Naive B cell (primary cell): ENCODE measurements at regions not wholly inside any gene's neighbourhood (a gene's known extent, or its start where the extent isn't known, plus 50 kb on each side); places are given as distances from the start of the nearest gene placed in this dataset.
A peak's percentile ranks its signal among the peaks of the same experiment; 100 is the strongest.
"Not testable (repeated sequence)": the region's sequence is repeated elsewhere in the genome, so short reads cannot be mapped to it uniquely, and the experiment has no call there.

ENCODE experiments used
- ATAC-seq, 2 donors: fragments of 150-1000 bp; cut with Tn5 transposase; 2 replicates each; pipeline ENCODE4 v1.10.0; 2021; ENCODE audit warnings: low read depth in 2 of 2, mild to moderate bottlenecking in 2 of 2, moderate library complexity in 2 of 2
- DNase-seq: peaks from one replicate; pipeline ENCODE4 v3.0.0; 2022
- H3K27ac Mint-ChIP-seq, 6 donors: one replicate each; pipeline ENCODE4 v1.8.0; 2020 to 2022; ENCODE audit warnings: mild to moderate bottlenecking in 6 of 6, mixed read lengths in 6 of 6, moderate library complexity in 5 of 6, inconsistent platforms in 2 of 6
- H3K27me3 Mint-ChIP-seq, 3 donors: one replicate each; pipeline ENCODE4 v1.8.0; 2021 to 2022; ENCODE audit warnings: mixed read lengths in 3 of 3, mild to moderate bottlenecking in 1 of 3
- H3K36me3 Mint-ChIP-seq, 2 donors: one replicate each; pipeline ENCODE4 v1.8.0; 2020 to 2022; ENCODE audit warnings: mixed read lengths in 2 of 2, inconsistent platforms in 1 of 2, mild to moderate bottlenecking in 1 of 2
- H3K4me1 Mint-ChIP-seq, 3 donors: one replicate each; pipeline ENCODE4 v1.8.0; 2020 to 2022; ENCODE audit warnings: mixed read lengths in 3 of 3, inconsistent platforms in 1 of 3, mild to moderate bottlenecking in 1 of 3, moderate library complexity in 1 of 3
- H3K4me3 Mint-ChIP-seq, 8 donors: one replicate each; pipeline ENCODE4 v1.8.0; 2020 to 2022; ENCODE audit warnings: mild to moderate bottlenecking in 8 of 8, mixed read lengths in 8 of 8, moderate library complexity in 8 of 8, inconsistent platforms in 2 of 8
- H3K9me3 Mint-ChIP-seq, 7 donors: one replicate each; pipeline ENCODE4 v1.8.0; 2020 to 2022; ENCODE audit warnings: mixed read lengths in 7 of 7, mild to moderate bottlenecking in 5 of 7, inconsistent platforms in 2 of 7, moderate library complexity in 1 of 7

DNA sequence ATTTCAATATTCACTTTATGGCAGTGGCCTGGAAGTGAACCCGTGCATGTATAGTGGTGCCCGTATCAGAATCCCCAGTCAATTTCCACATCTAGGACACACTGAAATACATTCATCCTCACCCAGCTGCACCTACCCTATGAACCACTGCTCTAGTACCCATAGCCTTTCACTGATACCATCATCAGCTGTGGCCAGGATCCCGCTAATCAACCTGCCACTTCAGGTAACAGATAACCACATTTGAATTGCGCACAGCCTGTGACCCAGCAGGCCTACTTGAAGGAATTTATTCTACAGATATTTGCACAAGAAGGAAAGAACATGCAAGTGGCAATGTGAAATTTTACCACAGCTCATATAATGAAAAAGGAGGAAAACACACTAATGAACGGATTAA lies 161.0 kb upstream of the CCDC54 start:
- H3K4me3 Mint-ChIP-seq = no peak overlapping the region
- no peak overlapping the region for H3K27ac Mint-ChIP-seq
- peaks cover 9 to 28% (median 10%) of the 10 kb centered on the region in 3 donors for H3K27me3 Mint-ChIP-seq
- no peaks in the 10 kb centered on the region for H3K9me3 Mint-ChIP-seq
- ATAC-seq (no peak), DNase-seq (no peak)
- no peaks in the 10 kb centered on the region for H3K4me1 Mint-ChIP-seq
- no peaks in the 10 kb centered on the region for H3K36me3 Mint-ChIP-seq

DNA sequence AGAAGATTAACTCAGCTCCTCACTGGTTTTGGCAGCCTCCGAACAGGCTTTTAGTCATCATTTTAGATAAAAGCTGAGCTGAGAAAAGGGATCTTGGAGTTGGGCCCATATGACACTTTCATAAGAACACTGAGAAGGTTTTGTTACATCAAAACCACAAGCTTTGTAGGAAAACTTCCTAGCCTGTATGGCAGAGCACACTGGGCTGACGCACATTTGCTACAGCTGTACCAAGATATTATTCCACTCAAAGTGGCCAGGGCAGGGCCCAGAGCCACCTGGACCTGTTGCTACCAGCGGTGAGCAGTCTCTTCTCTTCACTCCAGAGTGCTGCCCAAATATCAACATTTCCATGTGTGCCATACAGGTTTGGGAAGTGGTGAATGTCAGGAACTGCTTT lies 160.5 kb upstream of the CCDC54 start:
- ATAC-seq (no peak), DNase-seq (no peak)
- H3K4me1 Mint-ChIP-seq = no peaks in the 10 kb centered on the region
- H3K27me3 Mint-ChIP-seq = peaks cover 9 to 28% (median 10%) of the 10 kb centered on the region in 3 donors
- H3K36me3 Mint-ChIP-seq = no peaks in the 10 kb centered on the region
- H3K4me3 Mint-ChIP-seq = no peak overlapping the region
- H3K9me3 Mint-ChIP-seq = no peaks in the 10 kb centered on the region
- H3K27ac Mint-ChIP-seq = no peak overlapping the region

DNA sequence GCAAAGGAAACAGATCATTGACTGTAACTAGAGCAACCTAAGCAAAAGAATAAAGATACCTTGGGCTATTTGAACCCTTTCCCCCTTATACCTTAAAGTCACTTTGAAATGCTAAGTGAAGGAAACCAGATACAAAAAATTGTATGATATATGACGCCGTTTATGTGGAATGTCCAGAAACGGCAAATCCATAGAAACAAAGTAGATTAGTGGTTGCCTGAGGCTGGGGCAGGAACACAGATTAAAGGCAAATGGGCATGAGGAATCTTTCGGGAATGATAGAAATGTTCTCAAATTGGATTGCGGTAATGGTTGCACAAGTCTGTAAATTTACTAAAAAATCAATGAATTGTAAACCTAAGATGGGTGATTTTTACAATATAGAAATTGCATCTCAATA lies 160.1 kb upstream of the CCDC54 start:
- Mint-ChIP-seq H3K4me3 (no peak overlapping the region), H3K27ac (no peak overlapping the region), H3K36me3 (no peaks in the 10 kb centered on the region), H3K9me3 (no peaks in the 10 kb centered on the region), H3K27me3 (peaks cover 9 to 28% (median 10%) of the 10 kb centered on the region in 3 donors), H3K4me1 (no peaks in the 10 kb centered on the region)
- DNase-seq (no peak), ATAC-seq (no peak)

DNA sequence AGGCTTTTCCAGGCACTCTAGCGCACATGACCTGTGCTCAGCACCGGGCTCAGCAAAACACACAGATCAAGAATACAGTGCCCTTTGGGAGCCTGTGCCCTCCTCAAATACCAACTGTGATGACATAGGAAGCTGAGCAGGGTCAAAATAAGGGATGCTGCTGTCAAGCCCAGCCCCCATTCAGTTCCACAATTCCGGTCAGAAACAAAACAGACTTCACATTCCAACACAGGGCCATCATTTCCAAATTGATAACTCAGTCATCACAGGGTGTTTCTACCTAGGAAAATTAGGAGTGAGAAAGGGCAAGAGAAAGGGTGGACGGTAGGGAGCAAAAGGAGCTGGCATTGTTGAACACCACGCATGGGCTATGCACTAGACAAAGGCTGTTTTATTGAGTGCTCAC lies 158.4 kb upstream of the CCDC54 start:
- ATAC-seq (no peak), DNase-seq (no peak)
- Mint-ChIP-seq H3K27ac (no peak overlapping the region), H3K4me3 (no peak overlapping the region), H3K36me3 (no peaks in the 10 kb centered on the region), H3K4me1 (no peaks in the 10 kb centered on the region), H3K9me3 (no peaks in the 10 kb centered on the region), H3K27me3 (peaks cover 9 to 18% (median 10%) of the 10 kb centered on the region in 3 donors)

DNA sequence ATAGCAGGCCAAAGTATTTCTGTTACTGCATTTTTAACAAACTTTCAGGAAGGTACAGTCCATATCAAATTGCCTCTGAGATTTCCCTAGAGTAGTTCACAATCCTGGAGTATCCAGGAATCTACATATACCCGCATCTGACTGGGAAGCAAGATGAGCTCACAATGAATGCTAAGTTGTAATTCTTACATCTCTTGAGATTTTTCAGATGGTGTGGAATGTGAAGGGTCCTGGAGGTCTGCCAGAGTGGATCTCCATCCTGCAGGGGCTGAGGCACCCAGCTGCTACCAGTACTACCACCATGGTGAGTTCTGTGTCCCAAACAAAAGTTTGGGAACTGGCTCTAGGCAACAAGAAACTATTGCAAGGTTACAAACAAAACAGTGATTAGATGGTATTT lies 156.7 kb upstream of the CCDC54 start:
- no peaks in the 10 kb centered on the region for H3K4me1 Mint-ChIP-seq
- H3K9me3 Mint-ChIP-seq = no peaks in the 10 kb centered on the region
- H3K27ac Mint-ChIP-seq = no peak overlapping the region
- no peaks in the 10 kb centered on the region for H3K36me3 Mint-ChIP-seq
- H3K27me3 Mint-ChIP-seq = peaks cover 10 to 13% (median 12%) of the 10 kb centered on the region in 3 donors
- ATAC-seq = no peak
- no peak for DNase-seq
- H3K4me3 Mint-ChIP-seq = no peak overlapping the region

DNA sequence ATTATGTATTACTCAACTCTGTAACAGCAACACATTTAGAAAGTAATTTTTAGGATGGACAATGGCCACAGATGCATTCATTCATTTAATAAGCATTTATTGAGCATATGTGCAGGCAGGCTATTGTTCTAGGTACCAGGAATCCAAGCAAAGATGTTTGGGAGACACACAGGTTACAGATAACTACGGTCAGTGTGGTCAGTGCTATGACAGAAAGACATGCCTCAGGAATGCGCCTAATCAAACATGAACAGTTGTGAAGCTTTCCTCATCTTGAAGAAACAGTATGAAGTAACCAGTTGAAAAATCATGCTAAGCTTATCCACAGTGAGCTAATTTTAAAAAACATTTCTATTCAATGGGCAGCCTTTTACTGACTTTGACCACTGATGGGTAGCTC lies 155.4 kb upstream of the CCDC54 start:
- no peak overlapping the region for H3K27ac Mint-ChIP-seq
- H3K4me1 Mint-ChIP-seq = no peaks in the 10 kb centered on the region
- ATAC-seq = no peak
- no peak for DNase-seq
- peaks cover 0 to 2% (median 0%) of the 10 kb centered on the region in 7 donors for H3K9me3 Mint-ChIP-seq
- H3K27me3 Mint-ChIP-seq = peaks cover 6 to 15% (median 10%) of the 10 kb centered on the region in 3 donors
- no peak overlapping the region for H3K4me3 Mint-ChIP-seq
- H3K36me3 Mint-ChIP-seq = no peaks in the 10 kb centered on the region

DNA sequence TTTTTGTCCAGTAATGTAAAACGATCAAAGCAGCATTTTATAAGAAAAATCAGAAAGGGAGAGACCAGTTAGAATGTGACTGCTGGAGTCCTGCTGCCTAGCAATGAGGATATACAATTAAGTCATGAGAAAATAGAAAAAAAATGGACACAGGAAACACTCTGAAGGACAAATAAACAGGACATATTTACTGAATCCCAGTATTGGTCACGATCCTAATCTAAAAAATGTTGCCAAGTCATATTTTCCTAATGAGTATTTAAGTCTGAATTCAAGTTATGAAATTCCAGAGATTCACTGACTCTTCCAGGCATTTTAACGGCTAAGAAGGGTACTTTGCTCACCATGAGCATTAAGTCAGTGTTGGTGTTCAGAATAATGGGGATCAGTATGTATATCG lies 154.3 kb upstream of the CCDC54 start:
- no peak for DNase-seq
- Mint-ChIP-seq H3K27me3 (peaks cover 6 to 15% (median 10%) of the 10 kb centered on the region in 3 donors), H3K36me3 (no peaks in the 10 kb centered on the region), H3K27ac (peak overlapping the region in 1 of 6 donors; percentile 74), H3K4me1 (no peaks in the 10 kb centered on the region), H3K9me3 (peaks cover 0 to 2% (median 0%) of the 10 kb centered on the region in 7 donors), H3K4me3 (no peak overlapping the region)
- no peak for ATAC-seq

DNA sequence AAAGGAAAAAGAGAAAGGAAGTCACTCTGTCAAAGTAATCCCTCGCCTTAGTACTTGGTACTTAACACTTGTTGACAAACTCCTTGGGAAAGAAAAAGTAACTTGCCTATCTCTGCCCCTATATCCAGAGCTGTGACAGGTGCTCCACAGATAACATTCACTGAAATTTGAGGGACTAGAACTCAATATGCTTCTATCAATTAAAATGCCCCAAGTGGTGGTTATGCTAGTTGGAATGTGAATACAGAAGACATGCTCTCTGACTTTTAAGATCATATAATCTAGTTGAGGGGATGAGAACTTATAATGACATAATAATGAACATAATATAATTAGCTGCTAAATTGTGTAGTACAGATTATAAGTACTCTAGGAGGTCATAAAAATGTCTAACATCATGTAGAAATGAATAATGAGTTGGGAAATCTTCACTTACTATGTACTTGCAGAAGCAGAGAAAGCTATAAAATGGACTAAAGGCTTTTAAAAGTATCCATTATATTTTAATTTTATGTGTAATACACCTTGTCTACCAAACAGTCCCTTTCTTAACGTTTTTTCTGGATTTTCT lies 153.1 kb upstream of the CCDC54 start:
- no peaks in the 10 kb centered on the region for H3K36me3 Mint-ChIP-seq
- ATAC-seq = no peak
- H3K27me3 Mint-ChIP-seq = peaks cover 0 to 11% (median 5%) of the 10 kb centered on the region in 3 donors
- no peak for DNase-seq
- no peak overlapping the region for H3K4me3 Mint-ChIP-seq
- H3K4me1 Mint-ChIP-seq = no peaks in the 10 kb centered on the region
- H3K27ac Mint-ChIP-seq = no peak overlapping the region
- peaks cover 0 to 2% (median 0%) of the 10 kb centered on the region in 7 donors for H3K9me3 Mint-ChIP-seq

DNA sequence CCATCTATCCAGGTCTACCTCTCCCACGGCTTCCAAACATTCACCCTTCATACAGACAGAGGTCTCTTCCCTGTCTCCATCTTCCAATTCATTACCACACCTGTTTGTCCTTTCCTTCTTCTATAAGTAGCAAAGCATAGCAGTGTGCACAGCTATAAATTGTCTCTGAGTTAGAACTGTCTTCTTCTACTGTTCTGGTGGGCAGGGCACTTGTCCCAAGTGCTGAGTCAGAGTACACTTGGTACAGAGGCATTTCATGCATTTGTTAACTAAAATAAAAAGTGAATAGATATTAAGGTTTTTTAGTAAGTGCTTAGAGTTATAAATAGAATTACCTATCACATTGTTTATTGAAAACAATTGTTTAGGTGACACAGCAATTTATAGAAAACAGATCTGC lies 150.1 kb upstream of the CCDC54 start:
- DNase-seq = no peak
- Mint-ChIP-seq H3K4me1 (no peaks in the 10 kb centered on the region), H3K27me3 (peaks cover 0 to 11% (median 0%) of the 10 kb centered on the region in 3 donors), H3K4me3 (no peak overlapping the region), H3K9me3 (peaks cover 0 to 2% (median 0%) of the 10 kb centered on the region in 7 donors), H3K36me3 (no peaks in the 10 kb centered on the region), H3K27ac (no peak overlapping the region)
- ATAC-seq = no peak

DNA sequence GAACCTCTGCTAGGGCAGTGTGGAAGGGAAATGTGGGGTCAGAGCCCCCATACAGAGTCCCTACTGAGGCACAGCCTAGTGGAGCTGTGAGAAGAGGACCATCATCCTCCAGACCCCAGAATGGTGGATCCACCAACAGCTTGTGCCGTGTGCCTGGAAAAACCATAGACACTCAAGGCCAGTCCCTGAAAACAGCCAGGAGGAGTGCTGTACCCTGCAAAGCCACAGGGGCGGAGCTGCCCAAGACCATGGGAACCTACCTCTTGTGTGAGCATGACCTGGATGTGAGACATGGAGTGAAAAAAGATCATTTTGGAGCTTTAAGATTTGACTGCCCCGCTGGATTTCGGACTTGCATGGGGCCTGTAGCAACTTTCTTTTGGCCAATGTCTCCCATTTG lies 143.4 kb upstream of the CCDC54 start:
- H3K27ac Mint-ChIP-seq, H3K36me3 Mint-ChIP-seq, H3K4me3 Mint-ChIP-seq, ATAC-seq, DNase-seq, H3K9me3 Mint-ChIP-seq, H3K4me1 Mint-ChIP-seq: not testable (repeated sequence)
- H3K27me3 Mint-ChIP-seq = peaks cover 5 to 11% (median 11%) of the 10 kb centered on the region in 3 donors

DNA sequence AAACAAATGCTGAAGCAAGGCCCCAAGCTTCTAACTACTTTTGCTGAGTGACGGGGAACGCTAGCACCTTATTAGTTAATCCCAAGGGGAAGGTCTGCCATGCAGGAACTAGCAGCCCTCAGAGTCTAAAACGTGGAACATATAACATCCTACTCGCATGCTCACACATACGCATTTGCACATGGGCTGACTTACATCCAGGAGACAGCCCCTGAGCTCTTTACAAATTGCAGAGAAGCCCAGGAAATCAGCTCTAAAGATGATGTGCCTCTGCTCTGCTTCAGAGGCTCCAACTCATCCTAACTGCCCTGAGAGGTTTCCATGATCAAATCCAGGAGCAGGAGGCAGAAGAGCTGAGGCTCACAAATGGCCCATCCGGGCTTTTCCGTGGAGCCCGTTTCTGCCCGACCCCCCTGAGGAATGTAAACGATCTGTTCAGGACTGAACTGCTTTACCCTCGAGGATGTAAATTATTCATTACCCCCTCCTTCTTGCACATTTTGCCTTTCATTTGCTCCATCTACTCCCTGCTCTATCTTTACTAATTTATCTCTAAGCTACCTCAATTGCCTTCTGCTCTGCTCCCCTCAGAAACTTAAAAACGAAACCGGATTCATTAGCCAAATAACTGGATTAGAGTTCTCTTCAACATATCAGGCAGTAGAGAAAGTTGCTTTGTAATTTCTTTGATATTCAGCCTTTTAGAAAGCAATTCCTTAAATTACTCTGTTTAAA lies 141.9 kb upstream of the CCDC54 start:
- peaks cover 5 to 11% (median 11%) of the 10 kb centered on the region in 3 donors for H3K27me3 Mint-ChIP-seq
- ATAC-seq (no peak), DNase-seq (no peak)
- H3K4me1 Mint-ChIP-seq = peaks cover 8 to 9% (median 8%) of the 10 kb centered on the region in 3 donors
- peak overlapping the region in 7 of 8 donors; percentile 29 to 69 (median 66) for H3K4me3 Mint-ChIP-seq
- H3K36me3 Mint-ChIP-seq = no peaks in the 10 kb centered on the region
- H3K9me3 Mint-ChIP-seq = no peaks in the 10 kb centered on the region
- H3K27ac Mint-ChIP-seq = no peak overlapping the region

DNA sequence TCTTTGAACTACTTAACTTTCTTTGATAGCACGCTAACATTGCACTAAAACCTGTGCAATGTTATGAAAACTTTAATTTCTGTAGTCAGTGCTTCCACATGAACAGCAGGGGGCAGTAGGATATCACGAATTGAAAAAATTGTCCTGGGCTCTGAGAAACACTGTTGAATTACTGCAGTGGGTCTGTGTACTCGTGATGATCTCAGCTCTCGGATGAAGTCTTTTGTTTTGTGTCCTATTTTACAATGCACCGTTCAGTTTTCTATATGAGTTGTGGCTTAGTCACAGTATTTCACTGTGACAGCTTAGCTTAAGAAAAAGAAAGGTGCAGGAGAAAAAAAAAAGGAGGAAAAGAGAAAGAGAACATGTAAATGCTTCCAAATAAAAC lies 141.3 kb upstream of the CCDC54 start:
- peak; percentile 60 for DNase-seq
- Mint-ChIP-seq H3K36me3 (no peaks in the 10 kb centered on the region), H3K4me1 (peaks cover 8 to 12% (median 11%) of the 10 kb centered on the region in 3 donors), H3K27me3 (peaks cover 5 to 11% (median 11%) of the 10 kb centered on the region in 3 donors), H3K4me3 (peak overlapping the region in 6 of 8 donors; percentile 29 to 69 (median 66)), H3K27ac (no peak overlapping the region), H3K9me3 (no peaks in the 10 kb centered on the region)
- peak; percentile 41 to 53 for ATAC-seq

DNA sequence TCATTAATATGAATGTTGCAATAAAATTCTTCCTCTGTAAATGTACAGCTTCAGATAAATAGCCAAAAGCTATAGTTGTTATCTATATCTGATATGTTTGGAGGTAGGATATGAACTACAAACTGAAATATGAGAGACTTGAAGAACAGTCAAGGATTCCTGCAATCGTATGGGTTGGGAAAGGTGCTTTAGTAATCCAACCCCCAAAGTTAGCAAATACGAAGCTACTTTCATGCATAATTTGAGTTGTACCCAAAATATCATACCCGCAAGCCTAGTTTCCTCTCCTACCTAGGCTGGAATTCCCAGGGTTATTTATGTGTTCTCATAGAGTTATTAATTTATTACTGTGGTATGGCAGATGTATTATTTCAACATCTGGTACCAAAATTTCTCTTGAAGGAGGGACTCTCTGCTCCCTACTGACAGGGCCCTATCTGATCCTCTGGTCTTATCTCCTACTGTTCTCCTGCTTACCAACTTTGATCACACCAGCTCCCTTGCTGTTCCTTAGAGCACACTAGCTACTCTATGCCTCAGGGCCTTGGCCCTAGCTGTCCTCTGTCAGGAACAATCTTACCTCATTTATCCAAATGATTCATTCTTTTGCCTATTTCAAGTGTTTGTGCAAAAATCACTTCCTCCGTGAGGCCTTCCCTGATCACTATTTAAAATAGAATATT lies 140.4 kb upstream of the CCDC54 start:
- Mint-ChIP-seq H3K4me1 (peaks cover 13 to 18% (median 17%) of the 10 kb centered on the region in 3 donors), H3K9me3 (no peaks in the 10 kb centered on the region), H3K36me3 (no peaks in the 10 kb centered on the region), H3K27me3 (peaks cover 5 to 11% (median 11%) of the 10 kb centered on the region in 3 donors), H3K4me3 (no peak overlapping the region), H3K27ac (peak overlapping the region in 1 of 6 donors; percentile 48)
- DNase-seq = no peak
- no peak for ATAC-seq

DNA sequence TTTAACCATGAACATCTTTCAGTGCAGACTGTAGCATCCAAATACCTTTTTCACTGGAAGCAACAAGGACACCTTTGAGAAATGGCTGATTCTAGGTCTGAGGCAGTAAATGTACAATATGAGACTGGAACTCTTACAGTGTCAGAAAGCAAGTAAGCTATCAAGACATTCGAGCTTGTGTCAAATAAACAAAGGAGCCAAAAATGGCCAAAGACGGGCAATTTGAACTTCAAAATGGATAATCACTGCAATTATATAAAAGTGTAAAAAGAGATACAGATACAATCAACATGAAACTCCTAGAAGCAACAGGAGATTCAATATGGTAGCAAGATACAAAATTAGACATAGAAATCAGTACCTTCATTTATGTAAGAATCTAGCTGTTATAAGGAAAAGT lies 138.5 kb upstream of the CCDC54 start:
- ATAC-seq (no peak), DNase-seq (no peak)
- H3K27me3 Mint-ChIP-seq = peaks cover 5 to 14% (median 11%) of the 10 kb centered on the region in 3 donors
- H3K4me3 Mint-ChIP-seq = peak overlapping the region in 3 of 8 donors; percentile 85 to 97 (median 88)
- H3K9me3 Mint-ChIP-seq = no peaks in the 10 kb centered on the region
- no peaks in the 10 kb centered on the region for H3K36me3 Mint-ChIP-seq
- peaks cover 13 to 18% (median 17%) of the 10 kb centered on the region in 3 donors for H3K4me1 Mint-ChIP-seq
- H3K27ac Mint-ChIP-seq = no peak overlapping the region
